AG20443 (cell line): ENCODE measurements at regions not wholly inside any gene's neighbourhood (a gene's known extent, or its start where the extent isn't known, plus 50 kb on each side); places are given as distances from the start of the nearest gene placed in this dataset.

Experiments used
- DNase-seq: peaks from one replicate; pipeline ENCODE4 v3.0.0; 2012; ENCODE audit warnings: low spot score, mixed read lengths

- DNase-seq, result no peak
These were observed 163.9 kb upstream of the CLINT1 start for GRCh38 chr5:158022837-158023236.

- DNase-seq, result no peak
These were observed 163.4 kb upstream of the CLINT1 start for GRCh38 chr5:158022393-158022792.

- no peak for DNase-seq
These were observed 161.8 kb upstream of the CLINT1 start for GRCh38 chr5:158020555-158021418.

GRCh38 chr5:158017469-158017868, 158.5 kb upstream of the CLINT1 start:
- no peak for DNase-seq

GRCh38 chr5:158014372-158014771, 155.4 kb upstream of the CLINT1 start:
- no peak for DNase-seq

GRCh38 chr5:158013939-158014338, 155.0 kb upstream of the CLINT1 start:
- DNase-seq, result peak; percentile 83

- DNase-seq, result no peak
These were observed 154.4 kb upstream of the CLINT1 start for GRCh38 chr5:158013303-158013702.

GRCh38 chr5:158011422-158011821, 152.5 kb upstream of the CLINT1 start:
- no peak for DNase-seq

- no peak for DNase-seq
These were observed 151.9 kb upstream of the CLINT1 start for GRCh38 chr5:158010831-158011230.

- no peak for DNase-seq
These were observed 148.4 kb upstream of the CLINT1 start for GRCh38 chr5:158007336-158007735.

GRCh38 chr5:157999696-158000095, 140.8 kb upstream of the CLINT1 start:
- DNase-seq, result no peak

- no peak for DNase-seq
These were observed 139.1 kb upstream of the CLINT1 start for GRCh38 chr5:157997991-157998504.

- peak; percentile 90 for DNase-seq
These were observed 136.1 kb upstream of the CLINT1 start for GRCh38 chr5:157994906-157995519.

GRCh38 chr5:157993986-157994691, 135.2 kb upstream of the CLINT1 start:
- DNase-seq, result no peak

- DNase-seq, result no peak
These were observed 134.3 kb upstream of the CLINT1 start for GRCh38 chr5:157993201-157993600.

- no peak for DNase-seq
These were observed 131.7 kb upstream of the CLINT1 start for GRCh38 chr5:157990583-157991181.

- DNase-seq, result no peak
These were observed 130.4 kb upstream of the CLINT1 start for GRCh38 chr5:157989296-157989695.

GRCh38 chr5:157987259-157987658, 128.3 kb upstream of the CLINT1 start:
- no peak for DNase-seq

- no peak for DNase-seq
These were observed 127.6 kb upstream of the CLINT1 start for GRCh38 chr5:157986431-157986990.

GRCh38 chr5:157984611-157985010, 125.7 kb upstream of the CLINT1 start:
- DNase-seq, result no peak

GRCh38 chr5:157983906-157984551, 125.1 kb upstream of the CLINT1 start:
- no peak for DNase-seq
